Stimulated activated CD4-positive, alpha-beta T cell treated with anti-CD3 and anti-CD28 coated beads, Interleukin-15, amount 100 ng/mL, for 24 hours (primary cell): ENCODE measurements at regions not wholly inside any gene's neighbourhood (a gene's known extent, or its start where the extent isn't known, plus 50 kb on each side); places are given as distances from the start of the nearest gene placed in this dataset.
A peak's percentile ranks its signal among the peaks of the same experiment; 100 is the strongest.

Experiments
- DNase-seq: peaks from one replicate; pipeline ENCODE4 v3.0.0-alpha.2; 2020

DNA sequence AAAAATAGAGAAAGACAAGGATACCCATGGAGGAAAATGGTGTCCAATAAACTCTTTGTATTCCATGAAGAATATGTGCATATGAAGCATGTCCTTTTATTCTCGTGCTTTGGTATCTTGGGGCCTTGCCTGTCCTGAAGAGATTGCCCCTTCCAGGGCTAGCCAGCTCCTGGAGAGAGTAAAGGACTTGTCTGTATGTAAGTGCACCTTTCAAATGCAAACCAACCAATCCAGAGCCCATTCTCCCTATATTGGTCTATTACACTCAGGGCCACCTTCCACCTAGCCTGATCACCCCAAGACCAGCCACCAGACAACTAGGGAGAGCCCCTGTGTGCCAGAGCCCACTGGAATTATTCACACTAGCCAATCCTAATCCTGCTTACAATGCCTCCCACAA lies 221.6 kb downstream of the CD83 start:
- no peak for DNase-seq

DNA sequence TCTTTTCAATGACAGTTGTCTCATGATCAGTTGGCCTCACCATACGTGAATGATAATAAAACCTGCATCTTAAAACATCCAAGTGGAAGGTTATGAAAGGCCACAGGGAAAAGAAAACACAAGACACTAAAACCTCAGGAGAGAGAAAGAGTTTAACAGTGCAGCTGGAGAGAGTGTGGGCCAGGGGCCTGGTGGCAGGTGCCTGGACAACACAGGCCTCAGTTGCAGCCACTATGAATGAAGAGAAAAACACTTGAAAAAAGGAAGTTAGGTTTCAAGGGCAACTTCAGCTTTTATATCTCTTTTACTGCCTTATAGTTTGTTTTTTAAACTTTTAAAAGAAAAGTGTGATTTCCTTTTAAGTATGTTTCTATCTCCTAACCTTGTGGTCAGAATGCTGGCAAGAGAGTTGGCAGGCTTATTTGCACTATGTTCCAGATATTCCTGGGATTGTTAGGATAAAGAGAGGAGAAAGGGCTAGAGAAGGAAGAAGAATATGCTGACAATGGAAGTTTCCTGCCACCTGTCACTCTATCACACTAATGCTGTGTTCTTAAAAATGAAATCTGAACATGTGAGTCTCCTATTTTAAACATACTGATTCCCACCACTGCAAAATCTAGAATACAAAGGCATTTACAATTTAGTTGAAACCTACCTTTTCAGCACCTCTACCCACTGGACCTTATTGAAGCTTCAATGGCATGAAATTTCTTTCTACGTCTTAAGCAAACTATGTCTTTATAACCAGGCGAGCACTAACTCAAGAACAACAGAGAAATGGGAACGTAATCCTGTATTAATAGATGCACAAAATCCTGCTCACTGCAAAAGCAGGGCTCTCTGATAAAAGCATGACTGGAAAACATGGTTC lies 222.4 kb downstream of the CD83 start:
- DNase-seq = no peak

DNA sequence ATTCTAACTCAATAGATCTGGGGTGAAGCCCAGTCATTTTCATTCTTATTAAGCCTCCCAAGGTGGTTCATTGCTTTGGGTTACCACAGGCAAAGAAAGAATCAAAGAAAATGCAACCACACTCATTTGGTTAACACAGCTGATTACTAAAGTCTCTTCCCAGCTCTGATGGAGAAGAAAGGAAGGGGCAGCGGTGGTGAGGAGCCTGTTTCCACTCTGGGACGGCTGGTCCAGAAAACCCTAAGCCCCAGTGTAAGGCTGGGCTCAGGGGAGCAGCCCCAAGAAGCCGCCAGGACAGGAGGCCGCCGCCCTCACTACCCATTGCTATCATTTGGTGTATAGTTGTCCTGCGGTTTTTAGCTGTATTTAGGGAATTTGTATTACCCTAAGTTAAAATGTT lies 226.9 kb downstream of the CD83 start:
- no peak for DNase-seq

DNA sequence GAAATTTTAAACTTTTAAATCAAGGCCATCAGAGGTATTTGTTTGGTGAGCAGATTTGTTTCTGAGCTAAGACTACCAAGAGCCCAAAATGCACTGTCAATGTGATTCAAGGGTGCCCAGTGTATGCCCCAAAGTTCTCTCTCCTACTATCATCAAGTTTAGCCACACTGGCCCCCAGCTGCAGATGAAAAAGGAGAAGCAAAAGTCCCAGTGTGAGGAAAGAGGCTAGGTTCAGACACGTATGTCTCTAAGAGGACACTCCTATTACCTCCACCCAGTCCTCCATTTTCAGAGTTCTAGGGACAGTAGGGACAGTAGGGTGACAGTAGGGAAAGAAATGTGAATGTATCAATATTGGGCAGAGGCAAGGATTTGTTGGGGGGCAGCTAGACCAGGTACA lies 230.8 kb downstream of the CD83 start:
- DNase-seq = no peak

DNA sequence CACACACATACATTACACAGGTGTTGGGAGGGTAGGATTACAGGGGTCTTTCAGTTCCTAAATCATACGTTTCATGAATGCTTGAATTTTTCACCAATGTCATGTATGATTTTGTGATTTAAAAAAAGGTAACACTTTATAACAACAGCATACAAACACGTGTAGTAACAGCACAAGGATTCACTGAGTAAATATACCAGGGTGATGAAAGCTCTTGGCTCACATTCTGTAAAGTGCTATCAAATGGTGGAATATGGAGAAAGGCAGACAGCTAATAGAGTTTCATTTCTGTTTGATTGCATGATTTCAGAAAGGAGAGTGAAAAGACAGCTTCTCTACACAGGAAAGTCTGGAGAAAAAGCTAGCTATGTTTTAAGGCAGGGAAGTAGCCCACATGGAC lies 231.9 kb downstream of the CD83 start:
- no peak for DNase-seq

DNA sequence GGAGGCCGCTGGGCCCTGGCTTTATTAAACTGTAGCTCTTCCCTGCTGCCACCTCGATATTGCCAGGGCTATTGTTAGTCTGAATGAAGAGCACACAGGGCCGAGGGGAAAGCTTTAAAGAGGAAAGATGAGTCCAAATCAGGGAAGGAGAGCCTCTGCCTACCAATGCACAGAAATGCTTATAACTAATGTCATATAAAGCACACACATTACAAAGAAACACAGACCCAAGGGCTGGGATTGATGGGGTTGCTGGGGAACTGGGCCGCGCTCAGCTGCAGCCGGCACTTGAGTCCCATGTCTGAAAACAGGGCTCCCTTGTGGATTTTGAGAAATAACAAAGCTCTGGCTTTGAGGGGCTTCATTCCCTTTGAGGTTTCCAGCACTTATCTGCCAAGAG lies 232.6 kb downstream of the CD83 start:
- no peak for DNase-seq

GRCh38 chr6:14353281-14353680 lies 235.7 kb downstream of the CD83 start:
- DNase-seq = no peak

GRCh38 chr6:14353798-14354197 lies 236.2 kb downstream of the CD83 start:
- DNase-seq = no peak

DNA sequence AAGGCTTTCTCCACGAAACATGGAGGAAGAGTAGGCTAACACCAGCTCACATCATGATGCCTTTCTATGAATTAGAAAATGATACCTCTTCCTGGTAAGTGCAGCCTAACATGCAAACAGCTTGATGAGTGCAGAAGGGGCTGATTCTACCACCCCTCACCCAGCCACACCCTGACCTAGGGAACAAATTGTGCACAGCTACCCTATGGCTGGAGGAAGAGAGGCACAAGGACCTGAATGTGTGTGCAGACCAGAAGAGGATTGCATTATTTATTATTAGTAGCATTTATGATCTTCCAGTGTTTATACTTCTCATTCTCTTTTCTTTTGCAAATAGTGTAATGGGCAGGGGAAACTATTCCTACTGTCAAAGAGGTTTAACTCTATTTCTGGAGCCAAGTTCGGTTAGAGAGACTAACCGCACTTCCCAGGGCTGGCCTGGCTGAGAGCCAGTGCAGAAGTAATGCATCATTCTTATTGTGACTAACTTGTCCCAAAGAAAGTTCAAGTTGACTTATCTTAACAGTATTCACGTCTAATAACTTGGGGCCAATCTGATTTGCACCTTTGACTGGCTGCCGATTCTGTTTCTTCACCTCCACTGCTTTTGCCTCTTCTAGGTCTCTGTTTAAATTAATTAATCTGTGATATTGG lies 237.5 kb downstream of the CD83 start:
- DNase-seq = peak; percentile 70

DNA sequence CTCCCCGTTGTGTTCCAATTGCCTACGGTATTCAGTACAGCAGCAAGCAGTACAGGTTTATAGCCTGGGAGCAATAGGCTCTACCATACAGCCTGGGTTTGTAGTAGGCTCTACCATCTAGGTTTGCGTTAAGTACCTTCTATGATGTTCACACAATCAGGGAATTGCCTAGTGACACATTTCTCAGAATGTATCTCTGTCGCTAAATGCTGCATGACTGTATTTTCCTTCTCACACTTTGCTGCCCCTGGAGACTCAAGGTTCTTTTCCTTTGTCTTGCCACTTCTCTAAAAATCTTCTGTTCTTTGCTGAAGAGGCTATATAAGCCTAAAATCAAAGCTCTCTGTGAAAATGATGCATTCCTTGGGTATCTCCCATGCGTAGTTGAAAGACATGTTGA lies 241.9 kb downstream of the CD83 start:
- DNase-seq = no peak

DNA sequence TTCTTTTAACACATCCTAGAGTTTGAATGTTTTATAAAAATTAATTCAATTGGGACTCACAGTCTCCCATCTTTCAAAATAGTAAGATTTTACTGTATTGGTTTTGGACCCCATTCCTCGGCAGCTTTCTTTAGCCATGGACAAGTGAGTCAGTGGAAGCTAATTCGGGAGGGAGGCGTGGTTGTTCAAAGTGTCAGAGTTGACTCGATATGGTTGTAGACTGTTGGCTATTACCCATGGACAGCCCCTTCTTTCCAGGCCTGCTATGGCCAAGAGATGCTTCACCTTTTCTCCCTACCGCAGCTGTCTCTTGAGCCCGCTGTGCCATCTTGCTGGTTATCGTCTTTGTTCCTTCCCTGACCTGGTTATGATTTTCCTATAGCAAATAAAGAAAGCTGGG lies 243.0 kb downstream of the CD83 start:
- no peak for DNase-seq

DNA sequence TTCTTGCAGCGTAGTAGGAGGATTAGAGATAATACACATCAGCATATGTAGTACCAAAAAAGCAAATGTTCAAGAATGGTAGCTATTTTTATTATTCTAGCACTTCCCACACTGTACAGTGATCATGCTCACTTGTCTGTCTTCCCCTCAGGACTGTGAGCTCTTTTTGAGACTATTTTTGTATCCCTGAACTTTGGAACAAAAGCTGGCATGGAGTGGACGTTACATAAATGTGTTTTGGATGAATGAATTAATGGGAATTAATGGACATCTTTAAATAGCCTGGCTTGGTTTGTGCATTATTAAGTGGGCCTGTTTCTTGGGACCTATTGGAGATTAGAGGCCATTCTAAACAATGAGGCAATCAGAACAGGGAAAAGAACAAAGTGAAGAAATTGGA lies 243.7 kb downstream of the CD83 start:
- no peak for DNase-seq

DNA sequence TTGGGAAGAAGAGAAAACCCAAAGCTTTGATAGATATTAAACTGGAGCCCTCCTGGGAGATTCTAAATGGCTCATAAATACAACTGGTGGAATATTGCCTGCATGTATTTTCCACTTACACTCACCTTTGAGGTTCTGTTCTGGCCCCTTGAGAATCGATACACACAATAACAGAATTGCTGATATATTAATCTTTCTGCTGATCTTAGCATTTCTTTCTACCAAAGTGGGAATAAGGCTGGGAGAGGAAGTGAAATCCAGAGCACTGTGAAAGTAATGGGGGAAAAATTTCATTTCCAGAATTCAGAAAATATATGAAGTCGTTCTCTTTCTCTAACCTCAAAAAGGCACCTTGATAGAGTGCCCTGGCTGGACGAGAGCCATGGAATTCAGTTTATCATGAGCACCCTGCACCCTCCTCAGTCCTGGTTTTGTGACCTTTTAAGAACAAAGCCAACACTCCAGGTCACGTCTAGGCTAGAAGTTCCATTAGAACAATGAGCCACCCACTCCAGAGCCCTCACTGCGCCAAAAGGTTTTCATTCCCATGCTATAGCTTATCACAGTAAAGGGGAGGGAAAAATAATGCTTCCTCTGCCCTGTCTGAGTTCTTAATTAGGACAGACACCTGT lies 244.5 kb downstream of the CD83 start:
- no peak for DNase-seq

- no peak for DNase-seq
Measured at GRCh38 chr6:14364370-14364769, 246.8 kb downstream of the CD83 start.

DNA sequence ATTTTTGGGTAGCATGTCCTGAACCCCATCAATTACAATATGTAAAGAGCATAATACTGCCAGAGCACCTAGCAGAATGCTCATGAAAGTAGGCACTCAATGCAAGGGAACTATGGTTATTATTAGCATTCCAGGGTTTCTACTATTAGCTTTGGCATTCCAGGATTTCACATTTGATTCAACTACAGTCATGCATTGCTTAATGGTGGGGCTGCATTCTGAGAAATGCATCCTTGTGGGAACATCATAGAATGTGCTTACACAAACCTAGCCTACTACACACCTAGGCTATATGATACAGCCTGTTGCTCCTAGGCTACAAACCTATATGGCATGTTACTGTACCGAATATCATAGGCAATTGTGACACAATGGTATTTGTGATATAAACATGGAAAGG lies 247.8 kb downstream of the CD83 start:
- DNase-seq = no peak

DNA sequence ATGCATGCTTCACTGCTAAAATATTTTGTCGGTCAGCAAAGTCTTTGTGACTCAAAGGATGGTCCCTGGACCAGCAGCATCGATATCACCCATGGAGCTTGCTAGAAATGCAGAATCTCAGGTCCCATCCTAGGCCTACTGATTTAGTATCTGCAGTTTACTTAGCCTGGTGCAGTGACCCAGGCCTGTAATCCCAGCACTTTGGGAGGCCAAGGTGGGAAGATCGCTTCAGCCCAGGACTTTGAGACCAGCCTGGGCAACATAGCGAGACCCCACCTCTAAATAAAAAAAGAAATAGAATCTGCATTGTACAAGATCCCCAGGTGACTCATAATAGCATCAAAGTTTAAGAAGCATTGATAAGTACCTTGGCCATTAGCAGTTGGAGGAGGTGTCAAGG lies 248.7 kb downstream of the CD83 start:
- DNase-seq = no peak

GRCh38 chr6:14366872-14367271 lies 249.3 kb downstream of the CD83 start:
- no peak for DNase-seq

- DNase-seq = no peak
Measured at GRCh38 chr6:14367296-14367695, 249.7 kb downstream of the CD83 start.

DNA sequence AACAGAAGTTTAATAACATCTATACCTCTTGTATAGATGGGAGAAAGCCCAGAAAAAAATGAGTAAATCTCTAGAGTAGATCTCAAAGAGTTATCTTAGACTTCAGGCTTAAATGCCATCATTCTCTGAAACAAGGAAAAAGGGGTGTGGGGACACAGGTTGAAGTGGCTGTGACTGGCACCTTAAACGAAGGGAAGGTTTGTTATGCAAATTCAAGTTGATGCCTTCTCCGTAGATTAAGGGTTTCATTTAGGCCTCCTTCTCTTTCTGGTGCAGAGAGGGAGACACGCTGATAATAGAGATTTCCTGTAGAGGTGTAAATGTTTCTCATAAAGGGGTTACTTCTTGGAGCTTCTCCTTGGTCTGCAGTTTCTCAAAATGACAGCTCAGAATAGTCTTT lies 252.1 kb downstream of the CD83 start:
- no peak for DNase-seq

DNA sequence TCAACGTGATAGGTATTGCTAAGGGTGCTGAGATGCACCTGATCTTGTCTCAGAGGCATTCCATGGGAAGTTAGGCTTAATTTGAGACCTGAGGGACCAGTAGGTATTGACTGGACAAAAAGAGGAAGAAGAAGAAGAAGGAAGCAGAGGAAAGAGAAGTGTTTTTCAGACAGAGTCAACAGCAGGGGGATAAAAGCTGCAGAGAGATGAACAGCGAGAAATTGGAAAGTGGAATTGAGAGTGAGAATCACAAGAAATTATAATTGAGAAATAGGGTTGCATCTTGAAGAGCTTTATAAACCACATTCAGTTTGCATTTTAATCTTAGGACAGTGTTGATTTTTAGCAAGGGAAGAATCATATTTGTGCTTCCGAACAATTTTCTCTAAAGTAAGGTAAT lies 254.0 kb downstream of the CD83 start:
- DNase-seq = no peak

GRCh38 chr6:14372734-14373489 lies 255.3 kb downstream of the CD83 start:
- peak; percentile 19 for DNase-seq

GRCh38 chr6:14373648-14374437 lies 256.3 kb downstream of the CD83 start:
- no peak for DNase-seq

GRCh38 chr6:14375930-14376329 lies 258.4 kb downstream of the CD83 start:
- no peak for DNase-seq
